HG02642 (cell line): ENCODE measurements at regions not wholly inside any gene's neighbourhood (a gene's known extent, or its start where the extent isn't known, plus 50 kb on each side); places are given as distances from the start of the nearest gene placed in this dataset.

Experiments used
- ATAC-seq: cut with Tn5 transposase; IDR thresholded peaks from one replicate; pipeline ENCODE4 v1.9.1; 2021; ENCODE audit warnings: mild to moderate bottlenecking; ENCODE audit not compliant: unreplicated experiment, poor library complexity

GRCh38 chr1:68294367-68295066 is 62.2 kb upstream of the WLS start:
- ATAC-seq, result no peak

- ATAC-seq, result no peak
These were observed 61.5 kb upstream of the WLS start for GRCh38 chr1:68293609-68294366.

- ATAC-seq, result no peak
These were observed 60.8 kb upstream of the WLS start for GRCh38 chr1:68293122-68293521.

- ATAC-seq, result no peak
These were observed 59.5 kb upstream of the WLS start for GRCh38 chr1:68291688-68292384.

GRCh38 chr1:68287241-68287640 is 54.9 kb upstream of the WLS start:
- ATAC-seq, result no peak

- no peak for ATAC-seq
These were observed 52.7 kb upstream of the WLS start for GRCh38 chr1:68285046-68285445.

- no peak for ATAC-seq
These were observed 49.8 kb upstream of the WLS start for GRCh38 chr1:68281946-68282615.
